Activated naive CD4-positive, alpha-beta T cell treated with anti-CD3 and anti-CD28 coated beads, Interleukin-2, amount 50 U/mL, for 16 hours (primary cell): ENCODE measurements at regions not wholly inside any gene's neighbourhood (a gene's known extent, or its start where the extent isn't known, plus 50 kb on each side); places are given as distances from the start of the nearest gene placed in this dataset.

Source experiments
- DNase-seq: peaks from one replicate; pipeline ENCODE4 v3.0.0-alpha.2; 2020

- no peak for DNase-seq
Observed at GRCh38 chr2:120943403-120944034, 207.9 kb downstream of the GLI2 start.

- no peak for DNase-seq
Observed at GRCh38 chr2:120944575-120944974, 208.9 kb downstream of the GLI2 start.

- DNase-seq = no peak
Observed at GRCh38 chr2:120945091-120945490, 209.4 kb downstream of the GLI2 start.

- no peak for DNase-seq
Observed at GRCh38 chr2:120945832-120946499, 210.3 kb downstream of the GLI2 start.

- DNase-seq = no peak
Observed at GRCh38 chr2:120947327-120947726, 211.7 kb downstream of the GLI2 start.

GRCh38 chr2:120947982-120948661 is 212.5 kb downstream of the GLI2 start:
- DNase-seq = no peak

GRCh38 chr2:120948662-120949011 is 213.0 kb downstream of the GLI2 start:
- DNase-seq = no peak

GRCh38 chr2:120949027-120949956 is 213.6 kb downstream of the GLI2 start:
- no peak for DNase-seq

- no peak for DNase-seq
Observed at GRCh38 chr2:120949957-120950590, 214.4 kb downstream of the GLI2 start.

- DNase-seq = no peak
Observed at GRCh38 chr2:120951693-120952092, 216.0 kb downstream of the GLI2 start.

- DNase-seq = no peak
Observed at GRCh38 chr2:120952318-120952717, 216.7 kb downstream of the GLI2 start.

GRCh38 chr2:120953066-120953756 is 217.5 kb downstream of the GLI2 start:
- no peak for DNase-seq

- DNase-seq = no peak
Observed at GRCh38 chr2:120953843-120954584, 218.3 kb downstream of the GLI2 start.

GRCh38 chr2:120954939-120955338 is 219.3 kb downstream of the GLI2 start:
- DNase-seq = no peak

- no peak for DNase-seq
Observed at GRCh38 chr2:120955427-120955826, 219.8 kb downstream of the GLI2 start.

GRCh38 chr2:120956486-120957156 is 221.0 kb downstream of the GLI2 start:
- no peak for DNase-seq

- DNase-seq = no peak
Observed at GRCh38 chr2:120957905-120958304, 222.2 kb downstream of the GLI2 start.

- DNase-seq = no peak
Observed at GRCh38 chr2:120958623-120959366, 223.1 kb downstream of the GLI2 start.

GRCh38 chr2:120959426-120959825 is 223.8 kb downstream of the GLI2 start:
- DNase-seq = no peak

GRCh38 chr2:120960770-120961366 is 225.2 kb downstream of the GLI2 start:
- DNase-seq = no peak
